ENCODE measurements at regions not wholly inside any gene's neighbourhood (a gene's known extent, or its start where the extent isn't known, plus 50 kb on each side); places are given as distances from the start of the nearest gene placed in this dataset.

Small RNA genes lying in the stretch of these regions (microRNA-seq; reads per million reads assigned to microRNA genes)
- gene MIR1265 (ENCODE audit: insufficient read depth in 1 of 2, insufficient read length in 1 of 2, unreplicated experiment in 1 of 2): 0 reads per million in 2 experiments
- gene MIR4293 (ENCODE audit: insufficient read depth in 1 of 2, insufficient read length in 1 of 2, unreplicated experiment in 1 of 2): 0 reads per million in 2 experiments

Small RNA genes lying in the stretch of these regions (small RNA-seq; reads per million reads assigned to genes)
- 0 to 0.57 (median 0) reads per million in 5 experiments for gene MIR1265
- 0 reads per million in 5 experiments for gene MIR4293

Data from IMR-90 (cell line).